Endothelial cell of umbilical vein (primary cell): ENCODE measurements at regions not wholly inside any gene's neighbourhood (a gene's known extent, or its start where the extent isn't known, plus 50 kb on each side); places are given as distances from the start of the nearest gene placed in this dataset.

Experiments
- BruUV-seq: library from RNA; stranded (reverse); fragments of 400-500 nt; replicated peaks from 2 replicates; lab custom pipeline; 2021; lab: Mats Ljungman, UMichigan
- CTCF ChIA-PET: fragments of 300-600, 350-600 bp; sonication (Branson Sonifier 250); formaldehyde crosslinking; loops from one replicate; lab custom pipeline; 2021; ENCODE audit warnings: antibody characterized with exemption, inconsistent platforms; lab: Charles Lee
- POLR2A ChIA-PET: fragments of 300-600, 350-600 bp; sonication (Branson Sonifier 250); formaldehyde crosslinking; loops from one replicate; lab custom pipeline; 2021; ENCODE audit warnings: antibody characterized with exemption, inconsistent platforms; lab: Charles Lee
- DNase-seq: peaks from one replicate; pipeline ENCODE4 v3.0.0-alpha.2; 2011; ENCODE audit warnings: low read depth, low spot score
- FAIRE-seq: peaks from 2 replicates; lab custom pipeline; 2011; peaks lifted over from hg19 to GRCh38; lab: Jason Lieb, UNC
- H2AFZ ChIP-seq: 2 replicates; pipeline ENCODE4 v1.6.0; 2012; ENCODE audit warnings: low read depth, low read length, control low read depth, inconsistent platforms
- H3K27ac ChIP-seq: 2 replicates; pipeline ENCODE4 v1.5.1; 2011; ENCODE audit warnings: low read depth, mild to moderate bottlenecking, control low read depth, low read length, moderate library complexity; ENCODE audit not compliant: insufficient read depth
- H3K27me3 ChIP-seq, 2 experiments: 2 replicates each; pipeline versions ENCODE4 v1.6.0 to v1.6.1; 2011; ENCODE audit warnings: low read length in 2 of 2, mixed read lengths in 1 of 2; ENCODE audit not compliant: control insufficient read depth in 2 of 2, insufficient read depth in 2 of 2
- H3K36me3 ChIP-seq, 2 experiments: 2 replicates in 1 of 2; 3 replicates in 1 of 2; pipeline ENCODE4 v1.5.1; 2011; ENCODE audit warnings: low read length in 2 of 2, mild to moderate bottlenecking in 1 of 2, moderate library complexity in 1 of 2; ENCODE audit not compliant: control insufficient read depth in 2 of 2, insufficient read depth in 2 of 2; ENCODE audit errors: extremely low read depth in 1 of 2
- H3K4me1 ChIP-seq: 3 replicates; pipeline ENCODE4 v1.5.1; 2011; ENCODE audit warnings: mild to moderate bottlenecking, low read length; ENCODE audit not compliant: control insufficient read depth, insufficient read depth; ENCODE audit errors: extremely low read depth
- H3K4me2 ChIP-seq: 2 replicates; pipeline ENCODE4 v1.6.1; 2011; ENCODE audit warnings: low read length, control low read depth, mixed read lengths; ENCODE audit not compliant: insufficient read depth
- H3K4me3 ChIP-seq, 3 experiments: fragments of 200-600 bp in 1 of 3; sonication (generic), shearing (Covaris generic) in 1 of 3; replicated peaks in 1 of 3; 2 replicates each; pipeline ENCODE4 v1.5.1; 2011 to 2016; ENCODE audit warnings: control low read depth in 3 of 3, low read length in 3 of 3, mild to moderate bottlenecking in 2 of 3, inconsistent platforms in 1 of 3, low read depth in 1 of 3, moderate library complexity in 1 of 3; ENCODE audit not compliant: insufficient read depth in 1 of 3
- H3K79me2 ChIP-seq: 2 replicates; pipeline ENCODE4 v1.6.0; 2012; ENCODE audit warnings: low read length, inconsistent platforms; ENCODE audit not compliant: control insufficient read depth, insufficient read depth
- H3K9ac ChIP-seq: replicated peaks from 2 replicates; pipeline ENCODE3; 2011; ENCODE audit warnings: low read length, control low read depth; ENCODE audit not compliant: insufficient read depth; ENCODE audit errors: extremely low read depth
- H3K9me1 ChIP-seq: replicated peaks from 3 replicates; pipeline ENCODE4 v1.6.0; 2011; ENCODE audit warnings: mild to moderate bottlenecking, low read length; ENCODE audit not compliant: control insufficient read depth, insufficient read depth; ENCODE audit errors: extremely low read depth
- H3K9me3 ChIP-seq: replicated peaks from 2 replicates; pipeline ENCODE4 v1.5.1; 2012; ENCODE audit warnings: low read length, inconsistent platforms; ENCODE audit not compliant: control insufficient read depth, insufficient read depth
- H4K20me1 ChIP-seq: replicated peaks from 2 replicates; pipeline ENCODE3; 2011; ENCODE audit warnings: mild to moderate bottlenecking, low read length; ENCODE audit not compliant: control insufficient read depth, insufficient read depth; ENCODE audit errors: extremely low read depth
- EZH2 ChIP-seq: IDR thresholded peaks from 2 replicates; pipeline ENCODE4 v1.6.1; 2012; ENCODE audit warnings: borderline replicate concordance, low read depth, mild to moderate bottlenecking, moderate library complexity, low read length, inconsistent platforms; ENCODE audit not compliant: severe bottlenecking
- FOS ChIP-seq: IDR thresholded peaks from 2 replicates; pipeline ENCODE4 v1.6.1; 2011; ENCODE audit warnings: mild to moderate bottlenecking, low read length, moderate library complexity, borderline replicate concordance; ENCODE audit not compliant: insufficient read depth
- GATA2 ChIP-seq: IDR thresholded peaks from 2 replicates; pipeline ENCODE4 v1.7.0; 2011; ENCODE audit warnings: low read depth, mild to moderate bottlenecking, moderate library complexity, mixed read lengths, low read length; ENCODE audit not compliant: insufficient read length, insufficient read depth
- JUN ChIP-seq: IDR thresholded peaks from 2 replicates; pipeline ENCODE4 v1.6.1; 2011; ENCODE audit warnings: borderline replicate concordance, low read depth; ENCODE audit not compliant: insufficient read length, insufficient read depth
- MYC ChIP-seq: IDR thresholded peaks from one replicate; pipeline ENCODE4 v1.6.1; 2011; ENCODE audit warnings: mild to moderate bottlenecking, low read depth, low read length
- POLR2A ChIP-seq: IDR thresholded peaks from 2 replicates; pipeline ENCODE4 v1.6.1; 2012; ENCODE audit warnings: low read depth, mild to moderate bottlenecking, control low read depth, low read length
- POLR2AphosphoS5 ChIP-seq: IDR thresholded peaks from 2 replicates; pipeline ENCODE4 v1.6.1; 2012; ENCODE audit warnings: low read depth, mild to moderate bottlenecking, control low read depth, low read length, moderate library complexity; ENCODE audit not compliant: insufficient read depth
- dilution Hi-C: fragments of 300-500 bp; cut with MboI; formaldehyde crosslinking; loops from one replicate; pipeline ENCODE4 v1.15.0; 2019; ENCODE audit warnings: low sequenced_read_pairs; ENCODE audit not compliant: extremely low pct_ligation_motif_present
- intact Hi-C: fragments of 100-400 bp; cut with micrococcal nuclease; formaldehyde crosslinking; loops from one replicate; pipeline ENCODE4 v1.10.0; 2022
- TF ChIP-seq, protein P1 (sequence below), 2 donors: IDR thresholded peaks; 1 replicate in 1 of 2; 2 replicates in 1 of 2; pipeline ENCODE4 v1.5.1; 2011; ENCODE audit warnings: low read length in 2 of 2, mild to moderate bottlenecking in 2 of 2, moderate library complexity in 2 of 2, control low read depth in 1 of 2, inconsistent platforms in 1 of 2, low read depth in 1 of 2; ENCODE audit not compliant: insufficient read depth in 1 of 2; ENCODE audit errors: extremely low read depth in 1 of 2
- TF ChIP-seq, protein P2 (sequence below): IDR thresholded peaks from 2 replicates; pipeline ENCODE4 v1.6.1; 2011; ENCODE audit not compliant: insufficient read depth, insufficient read length

DNA sequence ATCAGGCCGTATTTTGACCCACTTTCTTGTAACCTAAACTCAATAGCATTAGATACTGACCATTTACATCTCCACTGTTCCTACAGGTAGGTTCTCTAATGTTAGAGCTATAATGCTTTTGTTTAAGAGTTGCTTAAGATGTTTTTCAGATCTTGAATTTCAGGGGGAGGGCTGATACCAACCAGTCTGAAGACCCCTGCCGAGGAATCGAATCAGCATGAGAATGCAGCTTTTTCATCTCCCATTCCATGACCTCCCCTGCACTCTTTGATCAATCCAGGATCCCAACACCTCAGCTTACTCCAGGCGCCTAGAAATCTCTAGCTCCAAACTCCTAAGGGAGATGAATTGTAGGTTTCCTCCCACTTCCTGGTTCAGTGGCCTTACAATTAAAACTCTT lies 120.5 kb upstream of the MC4R start:
- dilution Hi-C loops (no loop called here), intact Hi-C loops (no loop called here)
- Histone ChIP-seq H3K4me2 (no peak overlapping the region), H3K4me1 (no peaks in the 10 kb centered on the region), H3K9me1 (no peaks in the 10 kb centered on the region), H3K9me3 (no peaks in the 10 kb centered on the region), H4K20me1 (no peaks in the 10 kb centered on the region), H3K9ac (no peak overlapping the region), H3K36me3 (no peaks in the 10 kb centered on the region), H3K4me3 (no peak overlapping the region), H3K27me3 (no peaks in the 10 kb centered on the region), H2AFZ (no peak overlapping the region), H3K27ac (no peak overlapping the region), H3K79me2 (no peaks in the 10 kb centered on the region)
- BruUV-seq = no TSS peak
- no peak for TF ChIP-seq GATA2
- no peak for TF ChIP-seq FOS
- no peak for TF ChIP-seq POLR2AphosphoS5
- no peak for TF ChIP-seq EZH2
- TF ChIP-seq JUN = no peak
- TF ChIP-seq, protein P1, sequence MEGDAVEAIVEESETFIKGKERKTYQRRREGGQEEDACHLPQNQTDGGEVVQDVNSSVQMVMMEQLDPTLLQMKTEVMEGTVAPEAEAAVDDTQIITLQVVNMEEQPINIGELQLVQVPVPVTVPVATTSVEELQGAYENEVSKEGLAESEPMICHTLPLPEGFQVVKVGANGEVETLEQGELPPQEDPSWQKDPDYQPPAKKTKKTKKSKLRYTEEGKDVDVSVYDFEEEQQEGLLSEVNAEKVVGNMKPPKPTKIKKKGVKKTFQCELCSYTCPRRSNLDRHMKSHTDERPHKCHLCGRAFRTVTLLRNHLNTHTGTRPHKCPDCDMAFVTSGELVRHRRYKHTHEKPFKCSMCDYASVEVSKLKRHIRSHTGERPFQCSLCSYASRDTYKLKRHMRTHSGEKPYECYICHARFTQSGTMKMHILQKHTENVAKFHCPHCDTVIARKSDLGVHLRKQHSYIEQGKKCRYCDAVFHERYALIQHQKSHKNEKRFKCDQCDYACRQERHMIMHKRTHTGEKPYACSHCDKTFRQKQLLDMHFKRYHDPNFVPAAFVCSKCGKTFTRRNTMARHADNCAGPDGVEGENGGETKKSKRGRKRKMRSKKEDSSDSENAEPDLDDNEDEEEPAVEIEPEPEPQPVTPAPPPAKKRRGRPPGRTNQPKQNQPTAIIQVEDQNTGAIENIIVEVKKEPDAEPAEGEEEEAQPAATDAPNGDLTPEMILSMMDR (IDR thresholded peaks at IDR 0.05; ENCODE audit: extremely low read depth in 1 of 2, insufficient read depth in 1 of 2, low read depth in 1 of 2, low read length in 2 of 2) = no peak
- TF ChIP-seq POLR2A = no peak
- TF ChIP-seq, protein P2, sequence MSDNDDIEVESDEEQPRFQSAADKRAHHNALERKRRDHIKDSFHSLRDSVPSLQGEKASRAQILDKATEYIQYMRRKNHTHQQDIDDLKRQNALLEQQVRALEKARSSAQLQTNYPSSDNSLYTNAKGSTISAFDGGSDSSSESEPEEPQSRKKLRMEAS = no peak
- TF ChIP-seq MYC = no peak
- FAIRE-seq (no peak), DNase-seq (no peak)
- ChIA-PET POLR2A (no interaction called here), CTCF (no interaction called here)
